ENCODE measurements at regions not wholly inside any gene's neighbourhood (a gene's known extent, or its start where the extent isn't known, plus 50 kb on each side); places are given as distances from the start of the nearest gene placed in this dataset.

DNA sequence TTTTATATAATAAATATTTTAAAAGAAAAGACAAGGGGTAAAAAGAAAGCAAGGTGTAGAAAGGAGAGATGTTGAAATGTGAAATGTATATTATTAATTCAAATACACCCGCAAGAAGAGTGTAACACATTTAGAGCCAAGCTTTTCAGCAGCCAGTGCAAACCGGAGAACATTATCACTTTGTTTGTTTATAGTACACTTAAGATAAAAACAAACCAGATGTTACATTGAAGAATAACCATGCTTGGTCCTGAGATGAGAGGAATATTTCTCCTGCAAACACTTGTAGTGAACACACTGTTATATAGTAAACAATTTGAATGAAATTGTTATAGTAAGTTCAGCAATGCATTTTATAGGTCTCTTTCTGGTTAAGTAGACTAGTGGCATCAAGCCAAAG, 1441.5 kb downstream of the OTOL1 start:
- Histone ChIP-seq H3K4me1 (ENCODE audit: control insufficient read depth in 2 of 2, insufficient read depth in 2 of 2, low read length in 2 of 2) (no peaks in the 10 kb centered on the region), H3K4me3 (ENCODE audit: low read length in 2 of 2) (no peak overlapping the region), H3K27ac (ENCODE audit: low read depth in 1 of 2, low read length in 1 of 2) (no peak overlapping the region), H3K9me3 (ENCODE audit: control insufficient read depth in 2 of 2, insufficient read depth in 1 of 2, low read length in 1 of 2) (peaks cover 0 to 4% of the 10 kb centered on the region in 2 donors), H3K36me3 (ENCODE audit: control insufficient read depth in 2 of 2, insufficient read depth in 2 of 2, low read length in 1 of 2) (no peaks in the 10 kb centered on the region), H3K27me3 (ENCODE audit: control insufficient read depth in 2 of 2, insufficient read depth in 1 of 2, low read length in 1 of 2) (no peaks in the 10 kb centered on the region)
- DNase-seq (ENCODE audit: low read depth in 6 of 9, low spot score in 9 of 9) = no peak
- 87% methylated on average over 2 of the region's 2 CpGs for WGBS

DNA sequence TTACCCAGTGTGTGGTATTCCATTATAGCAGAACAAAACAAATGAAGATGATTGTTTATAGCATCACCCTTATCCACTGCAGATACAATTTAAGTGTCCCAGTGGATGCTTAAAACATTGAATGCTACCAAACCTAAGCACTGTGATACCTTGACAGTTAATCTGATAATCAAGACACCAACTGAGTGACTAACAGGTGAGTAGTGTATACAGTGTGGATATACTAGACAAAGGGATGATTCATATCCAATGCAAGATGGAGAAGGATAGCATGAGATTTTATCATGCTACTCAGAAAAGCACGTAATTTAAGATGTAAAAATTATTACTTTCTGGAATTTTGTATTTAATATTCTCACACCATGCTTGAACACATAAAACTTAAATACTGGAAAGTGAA, 1449.0 kb downstream of the OTOL1 start:
- H3K27ac ChIP-seq (ENCODE audit: low read depth in 1 of 2, low read length in 1 of 2) = no peak overlapping the region
- H3K4me3 ChIP-seq (ENCODE audit: low read length in 2 of 2) = no peak overlapping the region
- no peaks in the 10 kb centered on the region for H3K36me3 ChIP-seq (ENCODE audit: control insufficient read depth in 2 of 2, insufficient read depth in 2 of 2, low read length in 1 of 2)
- no peaks in the 10 kb centered on the region for H3K27me3 ChIP-seq (ENCODE audit: control insufficient read depth in 2 of 2, insufficient read depth in 1 of 2, low read length in 1 of 2)
- H3K4me1 ChIP-seq (ENCODE audit: control insufficient read depth in 2 of 2, insufficient read depth in 2 of 2, low read length in 2 of 2) = no peaks in the 10 kb centered on the region
- WGBS = 42% methylated on average over 1 of the region's 1 CpG
- peaks cover 0 to 9% of the 10 kb centered on the region in 2 donors for H3K9me3 ChIP-seq (ENCODE audit: control insufficient read depth in 2 of 2, insufficient read depth in 1 of 2, low read length in 1 of 2)
- no peak for DNase-seq (ENCODE audit: low read depth in 6 of 9, low spot score in 9 of 9)

DNA sequence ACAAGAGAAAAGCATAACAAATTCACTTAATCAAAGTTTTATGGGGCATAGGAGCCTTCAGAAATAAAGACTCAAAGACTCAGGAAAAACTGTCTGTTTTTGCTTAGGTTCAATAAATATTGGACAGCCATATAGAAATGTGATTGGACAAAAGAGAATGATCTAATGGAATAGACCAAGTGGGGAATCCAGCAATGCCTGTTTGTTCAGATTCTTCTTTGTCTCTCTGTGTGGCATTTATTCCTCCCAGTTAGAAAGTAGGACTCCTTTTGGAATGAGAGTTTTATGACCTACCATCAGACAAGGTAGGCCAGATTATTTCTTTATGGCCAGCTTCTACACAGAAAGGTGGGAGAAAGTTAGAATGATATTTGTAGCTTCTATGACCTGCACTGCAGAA, 1460.1 kb downstream of the OTOL1 start:
- Histone ChIP-seq H3K36me3 (ENCODE audit: control insufficient read depth in 2 of 2, insufficient read depth in 2 of 2, low read length in 1 of 2) (no peaks in the 10 kb centered on the region), H3K27me3 (ENCODE audit: control insufficient read depth in 2 of 2, insufficient read depth in 1 of 2, low read length in 1 of 2) (no peaks in the 10 kb centered on the region), H3K4me3 (ENCODE audit: low read length in 2 of 2) (no peak overlapping the region), H3K27ac (ENCODE audit: low read depth in 1 of 2, low read length in 1 of 2) (no peak overlapping the region), H3K4me1 (ENCODE audit: control insufficient read depth in 2 of 2, insufficient read depth in 2 of 2, low read length in 2 of 2) (no peaks in the 10 kb centered on the region), H3K9me3 (ENCODE audit: control insufficient read depth in 2 of 2, insufficient read depth in 1 of 2, low read length in 1 of 2) (no peaks in the 10 kb centered on the region)
- DNase-seq (ENCODE audit: low read depth in 6 of 9, low spot score in 9 of 9) = no peak

DNA sequence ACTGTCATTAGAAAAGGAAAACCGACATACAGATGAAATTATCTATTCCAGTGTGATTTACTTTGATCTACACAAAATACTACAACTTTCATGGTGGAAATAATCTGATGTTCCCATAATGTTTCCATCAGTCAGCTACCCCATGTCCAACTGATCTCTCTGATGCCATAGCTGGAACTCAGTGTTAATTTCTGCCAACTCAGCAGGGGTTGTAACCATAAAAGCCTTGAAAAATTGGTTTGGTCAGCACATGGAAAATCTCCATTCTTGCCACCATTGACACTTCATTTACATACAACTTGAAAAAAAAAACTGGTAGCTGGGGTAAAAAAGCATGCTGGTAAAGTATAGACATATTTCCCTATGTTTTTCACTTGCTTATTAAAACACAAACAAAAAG, 1463.7 kb downstream of the OTOL1 start:
- no peak overlapping the region for H3K27ac ChIP-seq (ENCODE audit: low read depth in 1 of 2, low read length in 1 of 2)
- H3K4me3 ChIP-seq (ENCODE audit: low read length in 2 of 2) = no peak overlapping the region
- no peaks in the 10 kb centered on the region for H3K36me3 ChIP-seq (ENCODE audit: control insufficient read depth in 2 of 2, insufficient read depth in 2 of 2, low read length in 1 of 2)
- DNase-seq (ENCODE audit: low read depth in 6 of 9, low spot score in 9 of 9) = no peak
- WGBS = 83% methylated on average over 1 of the region's 1 CpG
- no peaks in the 10 kb centered on the region for H3K4me1 ChIP-seq (ENCODE audit: control insufficient read depth in 2 of 2, insufficient read depth in 2 of 2, low read length in 2 of 2)
- no peaks in the 10 kb centered on the region for H3K27me3 ChIP-seq (ENCODE audit: control insufficient read depth in 2 of 2, insufficient read depth in 1 of 2, low read length in 1 of 2)
- H3K9me3 ChIP-seq (ENCODE audit: control insufficient read depth in 2 of 2, insufficient read depth in 1 of 2, low read length in 1 of 2) = no peaks in the 10 kb centered on the region

DNA sequence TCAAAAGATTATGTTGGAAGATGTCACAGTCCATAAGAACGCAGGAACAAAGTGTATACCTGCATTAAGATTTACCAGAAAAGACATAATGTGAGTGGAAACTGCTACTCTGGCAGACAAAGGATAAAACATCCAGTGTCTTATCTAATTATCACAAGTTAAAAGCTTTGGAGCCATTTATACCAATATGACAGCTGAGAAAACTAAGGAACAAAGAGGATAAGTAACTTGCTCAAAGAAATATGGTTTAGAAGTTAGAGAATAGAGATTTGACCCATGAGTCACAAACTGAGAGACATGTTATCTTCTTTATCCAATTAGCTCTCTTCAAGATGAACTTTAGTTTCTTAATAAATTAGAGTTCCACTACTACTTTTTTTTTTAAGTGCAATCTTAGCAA, 1473.7 kb downstream of the OTOL1 start:
- no peak for DNase-seq (ENCODE audit: low read depth in 6 of 9, low spot score in 9 of 9)
- H3K4me1 ChIP-seq (ENCODE audit: control insufficient read depth in 2 of 2, insufficient read depth in 2 of 2, low read length in 2 of 2) = no peaks in the 10 kb centered on the region
- H3K9me3 ChIP-seq (ENCODE audit: control insufficient read depth in 2 of 2, insufficient read depth in 1 of 2, low read length in 1 of 2) = peaks cover 0 to 3% of the 10 kb centered on the region in 2 donors
- H3K27ac ChIP-seq (ENCODE audit: low read depth in 1 of 2, low read length in 1 of 2) = no peak overlapping the region
- no peaks in the 10 kb centered on the region for H3K36me3 ChIP-seq (ENCODE audit: control insufficient read depth in 2 of 2, insufficient read depth in 2 of 2, low read length in 1 of 2)
- no peak overlapping the region for H3K4me3 ChIP-seq (ENCODE audit: low read length in 2 of 2)
- WGBS = 97% methylated on average over 1 of the region's 1 CpG
- H3K27me3 ChIP-seq (ENCODE audit: control insufficient read depth in 2 of 2, insufficient read depth in 1 of 2, low read length in 1 of 2) = no peaks in the 10 kb centered on the region

DNA sequence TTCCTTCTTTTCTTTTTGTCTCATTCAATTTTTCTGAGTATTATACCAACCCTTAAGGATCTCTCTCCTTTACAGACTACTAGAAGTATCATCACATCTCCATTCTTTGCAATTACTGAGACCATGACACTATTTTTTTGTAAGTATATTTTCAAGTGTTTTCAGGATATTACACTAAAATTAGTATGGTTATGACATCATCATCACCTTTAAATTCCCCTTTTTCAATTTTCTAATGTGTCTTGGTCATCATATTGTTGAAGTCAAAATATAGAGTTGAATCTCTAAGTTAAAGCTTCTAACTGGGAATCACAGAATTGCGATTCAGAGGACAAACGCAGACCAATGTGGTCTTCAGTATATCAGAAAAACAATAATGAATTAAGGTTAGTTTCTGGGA, 1475.1 kb downstream of the OTOL1 start:
- WGBS = 93% methylated on average over 2 of the region's 2 CpGs
- Histone ChIP-seq H3K9me3 (ENCODE audit: control insufficient read depth in 2 of 2, insufficient read depth in 1 of 2, low read length in 1 of 2) (no peaks in the 10 kb centered on the region), H3K27me3 (ENCODE audit: control insufficient read depth in 2 of 2, insufficient read depth in 1 of 2, low read length in 1 of 2) (no peaks in the 10 kb centered on the region)

DNA sequence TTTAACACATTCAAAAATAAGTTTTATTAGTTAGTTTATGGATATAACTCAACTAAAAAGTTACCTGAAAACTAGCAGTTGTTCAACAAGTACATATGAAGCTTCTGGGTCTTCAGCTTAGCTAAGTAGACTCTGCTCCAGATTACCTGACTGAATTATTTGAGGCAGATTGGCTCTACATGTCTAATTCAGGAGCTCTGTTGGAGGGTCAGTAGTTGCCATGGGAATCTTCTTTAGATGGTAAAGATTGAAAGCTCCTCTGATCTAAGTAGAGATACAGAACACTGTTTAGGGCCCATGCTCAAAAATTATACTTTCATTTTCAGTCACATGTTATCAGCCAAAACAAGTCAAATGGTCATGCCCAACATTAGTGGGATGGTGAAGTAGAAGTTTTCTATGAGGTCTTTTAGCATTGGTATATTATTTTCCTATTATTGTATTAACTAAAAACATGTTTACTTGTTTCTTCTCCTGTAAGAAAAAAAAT, 1476.9 kb downstream of the OTOL1 start:
- Histone ChIP-seq H3K27me3 (ENCODE audit: control insufficient read depth in 2 of 2, insufficient read depth in 1 of 2, low read length in 1 of 2) (no peaks in the 10 kb centered on the region), H3K36me3 (ENCODE audit: control insufficient read depth in 2 of 2, insufficient read depth in 2 of 2, low read length in 1 of 2) (no peaks in the 10 kb centered on the region), H3K9me3 (ENCODE audit: control insufficient read depth in 2 of 2, insufficient read depth in 1 of 2, low read length in 1 of 2) (no peaks in the 10 kb centered on the region), H3K4me3 (ENCODE audit: low read length in 2 of 2) (no peak overlapping the region), H3K27ac (ENCODE audit: low read depth in 1 of 2, low read length in 1 of 2) (no peak overlapping the region), H3K4me1 (ENCODE audit: control insufficient read depth in 2 of 2, insufficient read depth in 2 of 2, low read length in 2 of 2) (no peaks in the 10 kb centered on the region)
- no peak for DNase-seq (ENCODE audit: low read depth in 6 of 9, low spot score in 9 of 9)

More for the DNA sequence above, 1475.1 kb downstream of the OTOL1 start:
- Histone ChIP-seq H3K4me3 (ENCODE audit: low read length in 2 of 2) (no peak overlapping the region), H3K27ac (ENCODE audit: low read depth in 1 of 2, low read length in 1 of 2) (no peak overlapping the region), H3K4me1 (ENCODE audit: control insufficient read depth in 2 of 2, insufficient read depth in 2 of 2, low read length in 2 of 2) (no peaks in the 10 kb centered on the region), H3K36me3 (ENCODE audit: control insufficient read depth in 2 of 2, insufficient read depth in 2 of 2, low read length in 1 of 2) (no peaks in the 10 kb centered on the region)
- no peak for DNase-seq (ENCODE audit: low read depth in 6 of 9, low spot score in 9 of 9)

DNA sequence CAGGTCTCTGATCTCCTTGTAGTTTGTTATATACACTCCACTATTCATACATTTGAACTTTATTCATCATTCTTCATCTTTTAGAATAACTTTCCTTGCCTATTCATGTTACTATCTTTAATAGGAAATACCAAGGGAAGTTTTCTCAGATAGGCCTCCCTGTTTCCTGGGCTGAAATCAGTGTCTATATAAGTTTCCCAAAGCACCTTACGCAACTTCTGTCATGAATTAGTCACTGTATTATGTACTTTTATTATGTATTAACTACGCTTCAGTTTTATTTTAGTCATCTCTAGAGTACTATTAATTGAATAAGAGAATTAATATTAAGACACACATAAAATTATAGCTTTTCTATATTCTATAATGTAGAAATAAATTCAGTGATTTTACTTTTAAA, 1481.5 kb downstream of the OTOL1 start:
- 94% methylated on average over 2 of the region's 2 CpGs for WGBS
- Histone ChIP-seq H3K36me3 (ENCODE audit: control insufficient read depth in 2 of 2, insufficient read depth in 2 of 2, low read length in 1 of 2) (no peaks in the 10 kb centered on the region), H3K27me3 (ENCODE audit: control insufficient read depth in 2 of 2, insufficient read depth in 1 of 2, low read length in 1 of 2) (no peaks in the 10 kb centered on the region), H3K27ac (ENCODE audit: low read depth in 1 of 2, low read length in 1 of 2) (no peak overlapping the region), H3K9me3 (ENCODE audit: control insufficient read depth in 2 of 2, insufficient read depth in 1 of 2, low read length in 1 of 2) (no peaks in the 10 kb centered on the region), H3K4me1 (ENCODE audit: control insufficient read depth in 2 of 2, insufficient read depth in 2 of 2, low read length in 2 of 2) (no peaks in the 10 kb centered on the region), H3K4me3 (ENCODE audit: low read length in 2 of 2) (no peak overlapping the region)
- DNase-seq (ENCODE audit: low read depth in 6 of 9, low spot score in 9 of 9) = no peak

DNA sequence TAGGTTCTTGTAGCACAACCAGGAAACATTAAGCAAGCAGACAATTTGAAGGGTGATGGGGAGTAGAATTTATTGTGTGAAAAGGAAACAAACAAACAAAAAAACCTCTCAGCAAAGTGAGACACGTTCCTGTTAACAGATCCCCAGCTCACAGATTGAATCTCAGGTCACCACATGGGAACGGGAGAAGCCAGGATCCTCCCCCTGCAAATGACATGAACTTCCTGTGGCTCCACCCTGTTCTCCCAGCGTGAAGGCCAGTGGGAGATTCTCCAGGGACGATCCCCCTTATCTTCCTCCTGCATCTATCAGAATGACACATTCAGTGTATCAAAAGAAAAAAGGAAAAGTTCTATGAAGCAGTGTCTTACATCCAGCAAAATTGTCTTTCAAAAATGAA, 1488.1 kb downstream of the OTOL1 start:
- Histone ChIP-seq H3K27ac (ENCODE audit: low read depth in 1 of 2, low read length in 1 of 2) (no peak overlapping the region), H3K36me3 (ENCODE audit: control insufficient read depth in 2 of 2, insufficient read depth in 2 of 2, low read length in 1 of 2) (no peaks in the 10 kb centered on the region), H3K4me3 (ENCODE audit: low read length in 2 of 2) (no peak overlapping the region), H3K9me3 (ENCODE audit: control insufficient read depth in 2 of 2, insufficient read depth in 1 of 2, low read length in 1 of 2) (peaks cover 0 to 10% of the 10 kb centered on the region in 2 donors), H3K27me3 (ENCODE audit: control insufficient read depth in 2 of 2, insufficient read depth in 1 of 2, low read length in 1 of 2) (no peaks in the 10 kb centered on the region), H3K4me1 (ENCODE audit: control insufficient read depth in 2 of 2, insufficient read depth in 2 of 2, low read length in 2 of 2) (no peaks in the 10 kb centered on the region)
- no peak for DNase-seq (ENCODE audit: low read depth in 6 of 9, low spot score in 9 of 9)
- 19% methylated on average over 4 of the region's 4 CpGs for WGBS
